ENCODE measurements at regions not wholly inside any gene's neighbourhood (a gene's known extent, or its start where the extent isn't known, plus 50 kb on each side); places are given as distances from the start of the nearest gene placed in this dataset.

DNA sequence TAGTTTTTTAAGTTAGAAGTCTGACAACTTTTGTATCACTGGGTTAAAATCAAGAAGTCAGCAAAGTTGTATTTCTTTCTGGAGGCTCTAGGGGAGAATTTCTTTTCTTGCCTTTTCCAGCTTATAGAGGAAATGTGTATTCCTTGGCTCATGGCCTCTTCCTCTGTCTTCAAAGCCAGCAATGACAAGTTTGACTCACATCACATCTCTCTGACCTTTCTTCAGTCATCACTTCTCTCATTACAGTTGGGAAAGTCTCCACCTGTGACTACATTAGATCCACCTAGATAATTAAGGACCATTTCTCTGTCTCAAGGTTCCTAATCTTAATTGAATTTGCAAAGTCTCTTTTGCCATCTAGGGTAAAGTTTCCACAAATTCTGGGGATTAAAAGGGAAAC lies 339.9 kb downstream of the TENT4A start:
- no peak overlapping the region for H3K4me3 ChIP-seq (ENCODE audit: low read depth in 1 of 2, low read length in 1 of 2)
- no peaks in the 10 kb centered on the region for H3K36me3 ChIP-seq
- TF ChIP-seq CTCF (IDR thresholded peaks at IDR 0.05): no peak
- no peak overlapping the region for H3K27ac ChIP-seq
- H3K9me3 ChIP-seq: no peaks in the 10 kb centered on the region
- H3K4me1 ChIP-seq (ENCODE audit: control insufficient read depth in 1 of 2, insufficient read depth in 1 of 2, low read depth in 1 of 2, low read length in 1 of 2): no peaks in the 10 kb centered on the region
- H3K27me3 ChIP-seq: no peaks in the 10 kb centered on the region

DNA sequence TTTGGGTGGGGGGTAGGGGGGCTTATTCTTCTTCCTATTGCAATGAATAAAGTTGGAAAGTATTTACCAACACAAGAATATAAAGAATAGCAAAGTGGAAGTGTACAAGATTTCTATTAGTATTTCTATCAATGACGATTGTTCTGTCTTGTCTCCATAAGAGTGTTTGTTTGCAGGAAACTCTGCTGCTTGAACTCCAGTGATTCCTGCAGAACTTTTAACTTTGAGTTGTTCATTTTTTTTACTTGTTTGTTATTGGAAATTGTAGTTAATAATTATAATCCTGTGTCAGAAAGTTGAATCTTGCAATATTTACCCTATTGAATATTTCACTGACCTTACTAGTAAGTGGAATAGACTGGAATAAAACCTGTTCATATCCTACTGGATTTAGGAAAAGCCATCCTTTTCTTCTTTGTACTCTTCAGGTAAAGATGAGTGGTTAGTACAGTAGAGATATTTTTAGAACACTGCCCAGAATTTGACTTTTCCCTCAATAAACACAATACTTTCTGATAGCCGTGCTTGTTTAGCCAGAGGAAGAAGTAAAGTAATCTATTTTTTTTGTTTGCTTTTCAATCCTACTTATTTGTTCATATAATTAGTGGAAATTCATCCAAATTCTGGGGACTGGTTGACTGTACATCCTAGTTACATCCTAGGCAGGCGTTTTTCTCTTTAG lies 340.4 kb downstream of the TENT4A start:
- Histone ChIP-seq H3K27me3 (no peaks in the 10 kb centered on the region), H3K9me3 (no peaks in the 10 kb centered on the region), H3K36me3 (no peaks in the 10 kb centered on the region), H3K4me3 (ENCODE audit: low read depth in 1 of 2, low read length in 1 of 2) (no peak overlapping the region), H3K27ac (no peak overlapping the region), H3K4me1 (ENCODE audit: control insufficient read depth in 1 of 2, insufficient read depth in 1 of 2, low read depth in 1 of 2, low read length in 1 of 2) (no peaks in the 10 kb centered on the region)
- no peak for TF ChIP-seq CTCF (IDR thresholded peaks at IDR 0.05)

DNA sequence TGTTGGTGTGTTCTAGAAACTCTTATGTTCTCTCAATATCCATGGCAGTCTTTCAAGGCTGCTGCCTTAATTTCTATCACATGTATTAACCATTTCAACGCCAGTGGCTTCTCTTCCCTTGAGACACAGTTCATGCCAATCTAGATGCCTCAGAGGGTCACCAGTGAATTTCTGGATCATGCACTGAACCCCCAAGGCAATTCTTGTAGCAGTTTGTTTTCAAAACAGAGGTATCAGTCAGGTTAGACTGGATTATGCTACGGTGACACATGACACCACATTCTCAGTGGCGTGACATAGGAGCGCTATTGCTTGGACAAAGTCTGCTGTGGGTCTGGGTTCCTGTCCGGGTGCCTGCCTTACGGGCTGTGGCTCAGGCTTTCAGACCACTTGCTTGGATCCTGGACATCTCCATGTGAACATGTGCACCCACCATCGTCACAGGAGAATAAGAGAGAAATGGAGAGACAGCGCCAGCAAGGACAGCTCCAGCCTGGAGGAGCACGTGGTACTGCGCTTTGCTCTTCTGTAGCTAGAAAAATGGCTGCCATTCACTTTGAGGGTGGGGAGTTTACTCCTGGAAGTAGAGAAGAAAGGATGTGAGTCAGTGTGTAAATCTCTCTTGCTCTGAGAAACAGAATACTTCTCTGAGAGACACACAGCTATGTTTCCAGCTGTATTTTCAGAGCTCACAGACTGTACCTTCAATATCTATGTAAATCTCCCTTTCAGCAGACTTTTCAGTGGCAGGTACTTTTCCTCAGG lies 329.3 kb upstream of the ADCY2 start:
- H3K4me1 ChIP-seq (ENCODE audit: control insufficient read depth in 1 of 2, insufficient read depth in 1 of 2, low read depth in 1 of 2, low read length in 1 of 2): no peaks in the 10 kb centered on the region
- TF ChIP-seq CTCF (IDR thresholded peaks at IDR 0.05): no peak
- no peak overlapping the region for H3K4me3 ChIP-seq (ENCODE audit: low read depth in 1 of 2, low read length in 1 of 2)
- H3K27ac ChIP-seq: no peak overlapping the region
- no peaks in the 10 kb centered on the region for H3K27me3 ChIP-seq
- H3K9me3 ChIP-seq: no peaks in the 10 kb centered on the region
- H3K36me3 ChIP-seq: no peaks in the 10 kb centered on the region

DNA sequence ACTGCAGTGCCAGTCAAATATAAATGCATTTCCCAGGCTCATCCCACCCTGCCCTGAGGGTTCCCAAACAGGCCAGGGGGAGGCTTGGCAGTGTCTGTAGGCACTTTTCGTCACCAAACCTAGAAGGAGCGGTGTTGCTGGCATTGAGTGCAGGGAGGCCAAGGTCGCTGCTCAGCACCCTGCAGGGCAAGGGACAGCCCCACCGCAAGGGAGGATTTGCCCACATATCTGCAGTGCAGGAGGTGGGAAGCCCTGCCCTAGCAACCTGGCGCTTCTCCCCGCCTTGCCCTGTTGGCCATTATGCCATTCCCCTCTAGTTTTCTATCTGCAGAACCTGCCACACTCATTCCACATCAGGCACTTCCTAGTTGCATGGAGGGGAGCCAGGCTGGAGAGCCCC lies 327.8 kb upstream of the ADCY2 start:
- H3K4me1 ChIP-seq (ENCODE audit: control insufficient read depth in 1 of 2, insufficient read depth in 1 of 2, low read depth in 1 of 2, low read length in 1 of 2): no peaks in the 10 kb centered on the region
- no peak overlapping the region for H3K4me3 ChIP-seq (ENCODE audit: low read depth in 1 of 2, low read length in 1 of 2)
- no peaks in the 10 kb centered on the region for H3K9me3 ChIP-seq
- no peak overlapping the region for H3K27ac ChIP-seq
- no peak for TF ChIP-seq CTCF (IDR thresholded peaks at IDR 0.05)
- no peaks in the 10 kb centered on the region for H3K36me3 ChIP-seq
- H3K27me3 ChIP-seq: no peaks in the 10 kb centered on the region

DNA sequence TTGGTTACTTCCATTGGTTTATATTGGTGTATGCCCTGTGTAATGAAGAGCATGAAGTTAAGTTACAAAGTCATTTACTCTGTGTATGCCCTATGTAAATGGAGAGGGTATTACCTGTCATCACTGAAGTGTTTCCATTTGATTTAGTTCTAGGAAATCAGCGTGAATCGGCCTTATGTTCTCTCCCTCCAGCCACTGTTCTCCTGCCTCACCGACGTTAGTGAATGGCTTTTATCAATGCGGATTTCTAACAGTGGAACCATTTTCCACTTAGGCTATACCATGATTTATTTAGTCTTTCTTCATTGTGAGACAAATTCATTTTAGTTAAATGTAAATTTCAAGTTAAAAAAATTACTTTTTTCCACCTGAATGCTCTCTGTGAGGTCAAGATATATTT lies 327.0 kb upstream of the ADCY2 start:
- no peak overlapping the region for H3K4me3 ChIP-seq (ENCODE audit: low read depth in 1 of 2, low read length in 1 of 2)
- H3K27me3 ChIP-seq: no peaks in the 10 kb centered on the region
- no peak overlapping the region for H3K27ac ChIP-seq
- no peak for TF ChIP-seq CTCF (IDR thresholded peaks at IDR 0.05)
- no peaks in the 10 kb centered on the region for H3K9me3 ChIP-seq
- H3K36me3 ChIP-seq: no peaks in the 10 kb centered on the region
- no peaks in the 10 kb centered on the region for H3K4me1 ChIP-seq (ENCODE audit: control insufficient read depth in 1 of 2, insufficient read depth in 1 of 2, low read depth in 1 of 2, low read length in 1 of 2)

All from neutrophil (primary cell).